SK-N-SH (cell line): ENCODE measurements at regions not wholly inside any gene's neighbourhood (a gene's known extent, or its start where the extent isn't known, plus 50 kb on each side); places are given as distances from the start of the nearest gene placed in this dataset.

ENCODE experiments used
- CTCF ChIA-PET: fragments of 300-600, 350-600 bp; formaldehyde crosslinking; extraction: SDS; loops from one replicate; lab custom pipeline; 2021; lab: Yijun Ruan, JAX
- POLR2A ChIA-PET: fragments of 350-600 bp; sonication (Branson Sonifier 250); formaldehyde crosslinking; extraction: SDS; loops from one replicate; lab custom pipeline; 2020; ENCODE audit warnings: antibody characterized with exemption, inconsistent platforms; lab: Yijun Ruan, JAX
- DNase-seq: peaks from one replicate; pipeline ENCODE4 v3.0.0; 2012
- H2AFZ ChIP-seq: fragments of 200-600 bp; sonication (generic); 2 replicates; pipeline ENCODE4 v1.8.1; 2016; ENCODE audit warnings: antibody characterized with exemption, mild to moderate bottlenecking, low read depth
- H3F3A ChIP-seq: fragments of 200-600 bp; sonication (generic); replicated peaks from 2 replicates; pipeline ENCODE3; 2016; ENCODE audit warnings: antibody characterized with exemption, mild to moderate bottlenecking; ENCODE audit not compliant: insufficient read depth
- H3K27ac ChIP-seq, 2 experiments: fragments of 200-500 bp in 1 of 2; fragments of 200-600 bp in 1 of 2; sonication (Bioruptor generic) in 1 of 2; sonication (generic), shearing (Covaris generic) in 1 of 2; 2 replicates each; pipeline versions ENCODE4 v1.5.1 to v1.6.1; 2014 to 2016; ENCODE audit warnings: low read depth in 2 of 2, inconsistent platforms in 1 of 2, low read length in 1 of 2, mild to moderate bottlenecking in 1 of 2, mixed read lengths in 1 of 2
- H3K27me3 ChIP-seq: fragments of 200-600 bp; sonication (generic), shearing (Covaris generic); 2 replicates; pipeline ENCODE4 v1.6.1; 2016; ENCODE audit warnings: mixed run types; ENCODE audit not compliant: insufficient read depth
- H3K36me3 ChIP-seq, 2 experiments: fragments of 200-500 bp in 1 of 2; fragments of 200-600 bp in 1 of 2; sonication (Bioruptor generic) in 1 of 2; sonication (generic) in 1 of 2; replicated peaks in 1 of 2; 2 replicates each; pipeline versions ENCODE3 to v1.5.1; 2014 to 2016; ENCODE audit warnings: low read length in 1 of 2, mild to moderate bottlenecking in 1 of 2; ENCODE audit not compliant: insufficient read depth in 2 of 2, control insufficient read depth in 1 of 2
- H3K4me1 ChIP-seq, 2 experiments: fragments of 200-500 bp in 1 of 2; fragments of 200-600 bp in 1 of 2; sonication (Bioruptor generic) in 1 of 2; sonication (generic), shearing (Covaris generic) in 1 of 2; 2 replicates each; pipeline versions ENCODE4 v1.5.1 to v1.6.1; 2014 to 2016; ENCODE audit warnings: low read depth in 1 of 2, low read length in 1 of 2, mixed run types in 1 of 2; ENCODE audit not compliant: insufficient read depth in 2 of 2, control insufficient read depth in 1 of 2
- H3K4me2 ChIP-seq: fragments of 200-600 bp; sonication (generic), shearing (Covaris generic); 2 replicates; pipeline ENCODE4 v1.6.1; 2017; ENCODE audit warnings: mixed run types
- H3K4me3 ChIP-seq, 2 experiments: fragments of 200-500 bp in 1 of 2; fragments of 200-600 bp in 1 of 2; sonication (Bioruptor generic) in 1 of 2; sonication (generic), shearing (Covaris generic) in 1 of 2; 2 replicates each; pipeline versions ENCODE4 v1.5.1 to v1.8.1; 2014 to 2016; ENCODE audit warnings: low read depth in 2 of 2, inconsistent platforms in 1 of 2, low read length in 1 of 2, mild to moderate bottlenecking in 1 of 2, mixed read lengths in 1 of 2, moderate library complexity in 1 of 2
- H3K79me2 ChIP-seq: fragments of 200-600 bp; sonication (generic); 2 replicates; pipeline ENCODE4 v1.8.1; 2017; ENCODE audit warnings: mild to moderate bottlenecking; ENCODE audit not compliant: insufficient read depth
- H3K9ac ChIP-seq: fragments of 200-600 bp; sonication (generic); 2 replicates; pipeline ENCODE4 v1.6.1; 2017; ENCODE audit warnings: mixed run types
- H3K9me2 ChIP-seq: fragments of 200-600 bp; sonication (generic); 2 replicates; pipeline ENCODE4 v1.6.1; 2017; ENCODE audit warnings: mixed run types
- H3K9me3 ChIP-seq: fragments of 200-600 bp; sonication (generic); 2 replicates; pipeline ENCODE4 v1.6.1; 2017; ENCODE audit warnings: mixed run types, mild to moderate bottlenecking, moderate library complexity
- H4K20me1 ChIP-seq: fragments of 200-600 bp; sonication (generic); 2 replicates; pipeline ENCODE4 v1.6.1; 2017; ENCODE audit warnings: mild to moderate bottlenecking, mixed run types; ENCODE audit not compliant: insufficient read depth
- EZH2phosphoT487 ChIP-seq: fragments of 200-600 bp; sonication (generic); IDR thresholded peaks from 2 replicates; pipeline ENCODE4 v1.6.1; 2017; ENCODE audit warnings: low read depth, mixed run types, mild to moderate bottlenecking, antibody characterized with exemption, moderate library complexity, borderline replicate concordance
- FOSL2 ChIP-seq: IDR thresholded peaks from 2 replicates; pipeline ENCODE4 v1.4.0; 2012; ENCODE audit warnings: low read depth, mild to moderate bottlenecking, moderate library complexity, borderline replicate concordance
- FOXM1 ChIP-seq: IDR thresholded peaks from 2 replicates; pipeline ENCODE4 v1.4.0; 2012; ENCODE audit warnings: low read depth, mild to moderate bottlenecking
- GABPA ChIP-seq: IDR thresholded peaks from 2 replicates; pipeline ENCODE4 v1.4.0; 2012; ENCODE audit warnings: low read depth, mild to moderate bottlenecking
- GATA2 ChIP-seq: sonication (generic); formaldehyde crosslinking; IDR thresholded peaks from 2 replicates; pipeline ENCODE4 v1.5.0; 2020; ENCODE audit warnings: mild to moderate bottlenecking, missing genetic modification reagents
- JUND ChIP-seq: IDR thresholded peaks from 2 replicates; pipeline ENCODE4 v1.4.0; 2012
- NFIC ChIP-seq: IDR thresholded peaks from 2 replicates; pipeline ENCODE4 v1.4.0; 2012; ENCODE audit warnings: borderline replicate concordance
- NRF1 ChIP-seq: IDR thresholded peaks from 2 replicates; pipeline ENCODE4 v1.6.1; 2012; ENCODE audit warnings: low read depth, mild to moderate bottlenecking, low read length
- POLR2AphosphoS5 ChIP-seq: IDR thresholded peaks from 2 replicates; pipeline ENCODE4 v1.6.1; 2012; ENCODE audit warnings: low read depth, low read length
- RAD21 ChIP-seq: IDR thresholded peaks from 2 replicates; pipeline ENCODE4 v1.6.1; 2012; ENCODE audit warnings: mild to moderate bottlenecking, low read length
- SMC3 ChIP-seq: IDR thresholded peaks from 2 replicates; pipeline ENCODE4 v1.6.1; 2012; ENCODE audit warnings: low read depth, low read length, improper control_type of control experiment
- TAF1 ChIP-seq: IDR thresholded peaks from 2 replicates; pipeline ENCODE4 v1.6.1; 2012; ENCODE audit warnings: low read depth, mild to moderate bottlenecking, low read length, moderate library complexity, borderline replicate concordance
- TCF12 ChIP-seq: IDR thresholded peaks from 2 replicates; pipeline ENCODE4 v1.4.0; 2012
- TEAD4 ChIP-seq: IDR thresholded peaks from 2 replicates; pipeline ENCODE4 v1.4.0; 2012; ENCODE audit warnings: mild to moderate bottlenecking, borderline replicate concordance; ENCODE audit not compliant: insufficient read depth
- YY1 ChIP-seq: IDR thresholded peaks from 2 replicates; pipeline ENCODE4 v1.4.0; 2012; ENCODE audit warnings: low read depth, mild to moderate bottlenecking
- WGBS: methylation state at CpG from one replicate; pipeline ENCODE4 v1.1.6; 2017; ENCODE audit warnings: low lambda C conversion rate; 5-methylcytosine and 5-hydroxymethylcytosine counted together
- TF ChIP-seq, protein P1 (sequence below): IDR thresholded peaks from 2 replicates; pipeline ENCODE4; 2012
- TF ChIP-seq, protein P2 (sequence below): IDR thresholded peaks from 2 replicates; pipeline ENCODE4 v1.4.0; 2012; ENCODE audit warnings: low read depth, borderline replicate concordance
- TF ChIP-seq, protein P3 (sequence below): fragments of 150-350 bp; IDR thresholded peaks from 2 replicates; pipeline ENCODE4 v1.6.1; 2016; ENCODE audit warnings: mild to moderate bottlenecking, low read depth, low read length
- TF ChIP-seq, protein P4 (sequence below): fragments of 150-350 bp; IDR thresholded peaks from 2 replicates; pipeline ENCODE4 v1.6.1; 2017; ENCODE audit warnings: antibody characterized with exemption, low read length, low read depth, borderline replicate concordance
- TF ChIP-seq, protein P5 (sequence below): IDR thresholded peaks from 2 replicates; pipeline ENCODE4 v1.6.1; 2012; ENCODE audit warnings: mild to moderate bottlenecking, low read depth, low read length, moderate library complexity
- TF ChIP-seq, protein P6 (sequence below): IDR thresholded peaks from 2 replicates; pipeline ENCODE4 v1.4.0; 2012; ENCODE audit warnings: low read depth

DNA sequence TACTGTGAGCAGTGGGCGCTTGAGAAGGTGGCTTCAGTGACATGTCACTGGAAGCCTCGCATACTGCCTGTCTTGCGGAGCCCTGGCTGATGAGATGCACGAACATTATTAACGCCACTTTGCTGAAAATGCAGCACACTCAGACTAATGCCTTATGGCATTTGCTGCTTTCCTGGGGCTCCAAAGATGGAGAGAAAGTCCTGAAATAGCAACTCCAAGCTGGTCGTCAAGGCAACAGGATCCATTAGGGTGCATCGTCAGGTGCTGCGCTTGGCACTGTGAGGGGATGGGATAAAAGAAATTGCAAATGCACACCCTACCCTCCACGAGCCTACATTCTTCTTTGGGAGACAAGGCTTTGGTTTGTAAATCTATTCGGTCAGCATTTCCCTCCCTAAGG, 592.5 kb downstream of the TYW1 start:
- Histone ChIP-seq H3K9me3 (no peaks in the 10 kb centered on the region), H3F3A (no peaks in the 10 kb centered on the region), H3K9ac (no peak overlapping the region), H3K4me2 (no peak overlapping the region), H3K4me1 (no peaks in the 10 kb centered on the region; a peak in 1 of 4 replicates), H4K20me1 (no peaks in the 10 kb centered on the region), H3K79me2 (no peaks in the 10 kb centered on the region), H3K27me3 (no peaks in the 10 kb centered on the region), H3K27ac (no peak overlapping the region), H2AFZ (no peak overlapping the region), H3K9me2 (no peaks in the 10 kb centered on the region), H3K4me3 (no peak overlapping the region), H3K36me3 (no peaks in the 10 kb centered on the region)
- DNase-seq: no peak
- WGBS: 40% methylated on average over 10 of the region's 10 CpGs
- CTCF ChIA-PET: interaction anchor here (0.8 to 1.4 kb wide), 3 partner anchors 36 to 211 kb away, joined by 3 to 4 read pairs (median 3); no protein-coding TSS in a partner anchor
- POLR2A ChIA-PET: no interaction called here
- TF ChIP-seq, protein P1, sequence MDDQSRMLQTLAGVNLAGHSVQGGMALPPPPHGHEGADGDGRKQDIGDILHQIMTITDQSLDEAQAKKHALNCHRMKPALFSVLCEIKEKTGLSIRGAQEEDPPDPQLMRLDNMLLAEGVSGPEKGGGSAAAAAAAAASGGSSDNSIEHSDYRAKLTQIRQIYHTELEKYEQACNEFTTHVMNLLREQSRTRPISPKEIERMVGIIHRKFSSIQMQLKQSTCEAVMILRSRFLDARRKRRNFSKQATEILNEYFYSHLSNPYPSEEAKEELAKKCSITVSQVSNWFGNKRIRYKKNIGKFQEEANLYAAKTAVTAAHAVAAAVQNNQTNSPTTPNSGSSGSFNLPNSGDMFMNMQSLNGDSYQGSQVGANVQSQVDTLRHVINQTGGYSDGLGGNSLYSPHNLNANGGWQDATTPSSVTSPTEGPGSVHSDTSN: no peak
- TF ChIP-seq GABPA: no peak
- no peak for TF ChIP-seq NFIC
- TF ChIP-seq NRF1: no peak
- no peak for TF ChIP-seq EZH2phosphoT487
- TF ChIP-seq, protein P2, sequence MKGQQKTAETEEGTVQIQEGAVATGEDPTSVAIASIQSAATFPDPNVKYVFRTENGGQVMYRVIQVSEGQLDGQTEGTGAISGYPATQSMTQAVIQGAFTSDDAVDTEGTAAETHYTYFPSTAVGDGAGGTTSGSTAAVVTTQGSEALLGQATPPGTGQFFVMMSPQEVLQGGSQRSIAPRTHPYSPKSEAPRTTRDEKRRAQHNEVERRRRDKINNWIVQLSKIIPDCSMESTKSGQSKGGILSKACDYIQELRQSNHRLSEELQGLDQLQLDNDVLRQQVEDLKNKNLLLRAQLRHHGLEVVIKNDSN: no peak
- no peak for TF ChIP-seq TAF1
- TF ChIP-seq, protein P3, sequence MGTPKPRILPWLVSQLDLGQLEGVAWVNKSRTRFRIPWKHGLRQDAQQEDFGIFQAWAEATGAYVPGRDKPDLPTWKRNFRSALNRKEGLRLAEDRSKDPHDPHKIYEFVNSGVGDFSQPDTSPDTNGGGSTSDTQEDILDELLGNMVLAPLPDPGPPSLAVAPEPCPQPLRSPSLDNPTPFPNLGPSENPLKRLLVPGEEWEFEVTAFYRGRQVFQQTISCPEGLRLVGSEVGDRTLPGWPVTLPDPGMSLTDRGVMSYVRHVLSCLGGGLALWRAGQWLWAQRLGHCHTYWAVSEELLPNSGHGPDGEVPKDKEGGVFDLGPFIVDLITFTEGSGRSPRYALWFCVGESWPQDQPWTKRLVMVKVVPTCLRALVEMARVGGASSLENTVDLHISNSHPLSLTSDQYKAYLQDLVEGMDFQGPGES: no peak
- no peak for TF ChIP-seq TEAD4
- TF ChIP-seq GATA2 (CRISPR knock-in tag): no peak
- TF ChIP-seq SMC3: no peak
- TF ChIP-seq POLR2AphosphoS5: no peak
- TF ChIP-seq, protein P4, sequence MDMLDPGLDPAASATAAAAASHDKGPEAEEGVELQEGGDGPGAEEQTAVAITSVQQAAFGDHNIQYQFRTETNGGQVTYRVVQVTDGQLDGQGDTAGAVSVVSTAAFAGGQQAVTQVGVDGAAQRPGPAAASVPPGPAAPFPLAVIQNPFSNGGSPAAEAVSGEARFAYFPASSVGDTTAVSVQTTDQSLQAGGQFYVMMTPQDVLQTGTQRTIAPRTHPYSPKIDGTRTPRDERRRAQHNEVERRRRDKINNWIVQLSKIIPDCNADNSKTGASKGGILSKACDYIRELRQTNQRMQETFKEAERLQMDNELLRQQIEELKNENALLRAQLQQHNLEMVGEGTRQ: no peak
- TF ChIP-seq FOXM1: no peak

DNA sequence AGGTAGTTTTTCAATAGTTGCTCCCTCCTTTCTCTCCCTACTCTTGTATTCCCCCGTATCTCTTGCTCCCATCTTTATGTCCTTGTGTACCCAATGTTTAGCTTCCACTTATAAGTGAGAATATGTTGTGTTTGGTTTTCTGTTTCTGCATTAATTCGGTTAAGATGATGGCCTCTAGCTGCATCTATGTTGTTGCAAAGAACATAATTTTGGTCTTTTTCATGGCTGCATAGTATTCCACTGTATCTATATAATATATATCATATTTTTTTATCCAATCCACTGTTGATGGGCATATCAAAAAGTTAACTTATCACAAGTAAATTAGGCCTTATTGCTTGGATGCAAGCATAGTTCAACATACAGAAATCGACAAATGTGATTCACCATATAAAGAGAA, 594.0 kb downstream of the TYW1 start:
- H3K27ac ChIP-seq: no peak overlapping the region
- H3K36me3 ChIP-seq: no peaks in the 10 kb centered on the region
- H3F3A ChIP-seq: no peaks in the 10 kb centered on the region
- H3K79me2 ChIP-seq: no peaks in the 10 kb centered on the region
- no peak overlapping the region for H3K4me3 ChIP-seq
- H3K9ac ChIP-seq: no peak overlapping the region
- no peaks in the 10 kb centered on the region for H3K9me2 ChIP-seq
- POLR2A ChIA-PET: no interaction called here
- no peaks in the 10 kb centered on the region for H4K20me1 ChIP-seq
- no peaks in the 10 kb centered on the region for H3K27me3 ChIP-seq
- no peak overlapping the region for H2AFZ ChIP-seq
- 38% methylated on average over 3 of the region's 3 CpGs for WGBS
- no peaks in the 10 kb centered on the region; a peak in 1 of 4 replicates for H3K4me1 ChIP-seq
- CTCF ChIA-PET: interaction anchor here (0.6 to 0.8 kb wide), 2 partner anchors 28 to 35 kb away, joined by 3 to 4 read pairs; no protein-coding TSS in a partner anchor
- H3K4me2 ChIP-seq: no peak overlapping the region
- no peak for DNase-seq
- no peaks in the 10 kb centered on the region for H3K9me3 ChIP-seq
- no peak for TF ChIP-seq FOSL2
- no peak for TF ChIP-seq GABPA
- no peak for TF ChIP-seq TCF12
- no peak for TF ChIP-seq YY1
- no peak for TF ChIP-seq GATA2 (CRISPR knock-in tag)
- TF ChIP-seq SMC3: no peak
- no peak for TF ChIP-seq FOXM1
- TF ChIP-seq, protein P5, sequence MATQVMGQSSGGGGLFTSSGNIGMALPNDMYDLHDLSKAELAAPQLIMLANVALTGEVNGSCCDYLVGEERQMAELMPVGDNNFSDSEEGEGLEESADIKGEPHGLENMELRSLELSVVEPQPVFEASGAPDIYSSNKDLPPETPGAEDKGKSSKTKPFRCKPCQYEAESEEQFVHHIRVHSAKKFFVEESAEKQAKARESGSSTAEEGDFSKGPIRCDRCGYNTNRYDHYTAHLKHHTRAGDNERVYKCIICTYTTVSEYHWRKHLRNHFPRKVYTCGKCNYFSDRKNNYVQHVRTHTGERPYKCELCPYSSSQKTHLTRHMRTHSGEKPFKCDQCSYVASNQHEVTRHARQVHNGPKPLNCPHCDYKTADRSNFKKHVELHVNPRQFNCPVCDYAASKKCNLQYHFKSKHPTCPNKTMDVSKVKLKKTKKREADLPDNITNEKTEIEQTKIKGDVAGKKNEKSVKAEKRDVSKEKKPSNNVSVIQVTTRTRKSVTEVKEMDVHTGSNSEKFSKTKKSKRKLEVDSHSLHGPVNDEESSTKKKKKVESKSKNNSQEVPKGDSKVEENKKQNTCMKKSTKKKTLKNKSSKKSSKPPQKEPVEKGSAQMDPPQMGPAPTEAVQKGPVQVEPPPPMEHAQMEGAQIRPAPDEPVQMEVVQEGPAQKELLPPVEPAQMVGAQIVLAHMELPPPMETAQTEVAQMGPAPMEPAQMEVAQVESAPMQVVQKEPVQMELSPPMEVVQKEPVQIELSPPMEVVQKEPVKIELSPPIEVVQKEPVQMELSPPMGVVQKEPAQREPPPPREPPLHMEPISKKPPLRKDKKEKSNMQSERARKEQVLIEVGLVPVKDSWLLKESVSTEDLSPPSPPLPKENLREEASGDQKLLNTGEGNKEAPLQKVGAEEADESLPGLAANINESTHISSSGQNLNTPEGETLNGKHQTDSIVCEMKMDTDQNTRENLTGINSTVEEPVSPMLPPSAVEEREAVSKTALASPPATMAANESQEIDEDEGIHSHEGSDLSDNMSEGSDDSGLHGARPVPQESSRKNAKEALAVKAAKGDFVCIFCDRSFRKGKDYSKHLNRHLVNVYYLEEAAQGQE: no peak
- TF ChIP-seq JUND: no peak
- no peak for TF ChIP-seq EZH2phosphoT487
- TF ChIP-seq NRF1: no peak
- TF ChIP-seq, protein P6, sequence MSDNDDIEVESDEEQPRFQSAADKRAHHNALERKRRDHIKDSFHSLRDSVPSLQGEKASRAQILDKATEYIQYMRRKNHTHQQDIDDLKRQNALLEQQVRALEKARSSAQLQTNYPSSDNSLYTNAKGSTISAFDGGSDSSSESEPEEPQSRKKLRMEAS: no peak
- TF ChIP-seq RAD21: no peak
